Panc1 (cell line): ENCODE measurements at regions not wholly inside any gene's neighbourhood (a gene's known extent, or its start where the extent isn't known, plus 50 kb on each side); places are given as distances from the start of the nearest gene placed in this dataset.

Experiments
- CTCF ChIP-seq: fragments of 450-650 bp; IDR thresholded peaks from 2 replicates; pipeline ENCODE4 v1.5.1; 2017; ENCODE audit warnings: mild to moderate bottlenecking
- POLR2AphosphoS5 ChIP-seq: IDR thresholded peaks from 2 replicates; pipeline ENCODE4 v1.6.1; 2012; ENCODE audit warnings: mild to moderate bottlenecking, low read depth, low read length, moderate library complexity
- SIN3A ChIP-seq: IDR thresholded peaks from 2 replicates; pipeline ENCODE4 v1.6.1; 2012; ENCODE audit warnings: low read depth, mild to moderate bottlenecking, low read length, moderate library complexity, borderline replicate concordance; ENCODE audit not compliant: insufficient read depth
- TCF7L2 ChIP-seq: IDR thresholded peaks from 2 replicates; pipeline ENCODE4 v1.6.1; 2011; ENCODE audit warnings: mild to moderate bottlenecking, low read depth, low read length, inconsistent platforms

DNA sequence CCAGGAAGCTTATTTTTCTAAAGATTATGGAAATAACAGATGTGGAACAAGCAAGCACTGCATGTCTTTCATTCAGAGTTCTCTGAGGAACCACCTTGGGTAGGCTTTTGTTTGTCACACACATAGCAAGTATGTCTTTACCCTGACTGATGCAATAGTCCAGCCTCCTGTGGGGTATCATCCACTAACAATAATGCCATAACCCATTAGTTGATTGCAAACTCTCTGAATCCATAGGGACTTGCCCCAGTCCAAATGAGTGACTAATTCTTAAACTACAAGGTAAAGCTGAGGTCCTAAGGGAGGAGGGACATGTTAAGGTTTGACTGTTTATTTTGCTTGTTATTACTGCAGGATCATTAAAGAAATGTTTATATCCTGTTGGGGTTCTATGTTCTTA lies 151.4 kb upstream of the PRPS1L1 start:
- TF ChIP-seq TCF7L2 (no peak), CTCF (no peak), SIN3A (no peak), POLR2AphosphoS5 (no peak)
